ENCODE measurements at regions not wholly inside any gene's neighbourhood (a gene's known extent, or its start where the extent isn't known, plus 50 kb on each side); places are given as distances from the start of the nearest gene placed in this dataset.

GRCh38 chr12:125193376-125194152 lies 128.3 kb downstream of the AACS start:
- no TSS peak for BruUV-seq (replicated peaks)
- Mint-ChIP-seq H3K9me3 (ENCODE audit: low read depth, unreplicated experiment) (no peaks in the 10 kb centered on the region), H3K36me3 (ENCODE audit: insufficient read depth, unreplicated experiment) (peaks cover 9% of the 10 kb centered on the region), H3K4me3 (ENCODE audit: low read depth, unreplicated experiment) (peak overlapping the region; percentile 15), H3K27ac (ENCODE audit: unreplicated experiment) (no peak overlapping the region), H3K4me1 (ENCODE audit: low read depth, unreplicated experiment) (peaks cover 13% of the 10 kb centered on the region), H3K27me3 (ENCODE audit: unreplicated experiment) (peaks cover 100% of the 10 kb centered on the region)
- CTCF ChIA-PET = interaction anchor here (0.9 to 1.3 kb wide), 2 partner anchors 70 to 209 kb away, joined by 3 read pairs; no protein-coding TSS in a partner anchor
- intact Hi-C loops (cut with micrococcal nuclease; ENCODE audit: unreplicated experiment) = no loop called here
- peak; percentile 39 for DNase-seq
- TF ChIP-seq, protein P1, sequence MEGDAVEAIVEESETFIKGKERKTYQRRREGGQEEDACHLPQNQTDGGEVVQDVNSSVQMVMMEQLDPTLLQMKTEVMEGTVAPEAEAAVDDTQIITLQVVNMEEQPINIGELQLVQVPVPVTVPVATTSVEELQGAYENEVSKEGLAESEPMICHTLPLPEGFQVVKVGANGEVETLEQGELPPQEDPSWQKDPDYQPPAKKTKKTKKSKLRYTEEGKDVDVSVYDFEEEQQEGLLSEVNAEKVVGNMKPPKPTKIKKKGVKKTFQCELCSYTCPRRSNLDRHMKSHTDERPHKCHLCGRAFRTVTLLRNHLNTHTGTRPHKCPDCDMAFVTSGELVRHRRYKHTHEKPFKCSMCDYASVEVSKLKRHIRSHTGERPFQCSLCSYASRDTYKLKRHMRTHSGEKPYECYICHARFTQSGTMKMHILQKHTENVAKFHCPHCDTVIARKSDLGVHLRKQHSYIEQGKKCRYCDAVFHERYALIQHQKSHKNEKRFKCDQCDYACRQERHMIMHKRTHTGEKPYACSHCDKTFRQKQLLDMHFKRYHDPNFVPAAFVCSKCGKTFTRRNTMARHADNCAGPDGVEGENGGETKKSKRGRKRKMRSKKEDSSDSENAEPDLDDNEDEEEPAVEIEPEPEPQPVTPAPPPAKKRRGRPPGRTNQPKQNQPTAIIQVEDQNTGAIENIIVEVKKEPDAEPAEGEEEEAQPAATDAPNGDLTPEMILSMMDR (IDR thresholded peaks at IDR 0.05; ENCODE audit: unreplicated experiment) = peak; percentile 34

GRCh38 chr12:125194163-125194773 lies 129.0 kb downstream of the AACS start:
- CTCF ChIA-PET = interaction anchor here (0.9 to 1.3 kb wide), 2 partner anchors 70 to 209 kb away, joined by 3 read pairs; no protein-coding TSS in a partner anchor

DNA sequence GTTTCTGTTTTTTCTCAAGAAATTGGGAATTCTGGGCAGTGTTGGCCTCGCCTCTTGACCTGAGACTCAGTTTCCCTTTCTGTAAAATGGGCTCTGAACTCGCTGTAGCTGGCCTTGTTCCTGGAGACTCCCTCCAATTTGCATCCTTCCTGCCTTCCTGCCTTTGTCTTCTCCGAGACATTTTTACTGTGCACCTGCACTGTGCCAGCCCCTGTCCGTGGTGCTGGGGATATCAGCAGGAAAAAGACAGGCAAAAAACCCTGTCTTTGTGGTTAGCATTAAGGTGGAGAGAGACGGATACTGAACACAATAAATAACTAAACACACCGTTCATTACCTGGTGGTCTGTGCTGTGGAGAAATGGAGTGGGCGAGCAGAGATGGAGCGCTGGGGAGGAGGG lies 129.8 kb downstream of the AACS start:
- H3K9me3 Mint-ChIP-seq (ENCODE audit: low read depth, unreplicated experiment) = no peaks in the 10 kb centered on the region
- peaks cover 13% of the 10 kb centered on the region for H3K4me1 Mint-ChIP-seq (ENCODE audit: low read depth, unreplicated experiment)
- peaks cover 9% of the 10 kb centered on the region for H3K36me3 Mint-ChIP-seq (ENCODE audit: insufficient read depth, unreplicated experiment)
- no peak for DNase-seq
- no TSS peak for BruUV-seq (replicated peaks)
- intact Hi-C loops (cut with micrococcal nuclease; ENCODE audit: unreplicated experiment) = no loop called here
- H3K4me3 Mint-ChIP-seq (ENCODE audit: low read depth, unreplicated experiment) = no peak overlapping the region
- TF ChIP-seq, protein P1 (IDR thresholded peaks at IDR 0.05; ENCODE audit: unreplicated experiment) = no peak
- CTCF ChIA-PET = no interaction called here
- H3K27me3 Mint-ChIP-seq (ENCODE audit: unreplicated experiment) = peaks cover 100% of the 10 kb centered on the region
- no peak overlapping the region for H3K27ac Mint-ChIP-seq (ENCODE audit: unreplicated experiment)

More at GRCh38 chr12:125194163-125194773, 129.0 kb downstream of the AACS start:
- DNase-seq = peak; percentile 35
- H3K27ac Mint-ChIP-seq (ENCODE audit: unreplicated experiment) = no peak overlapping the region
- H3K4me3 Mint-ChIP-seq (ENCODE audit: low read depth, unreplicated experiment) = peak overlapping the region; percentile 15
- peaks cover 13% of the 10 kb centered on the region for H3K4me1 Mint-ChIP-seq (ENCODE audit: low read depth, unreplicated experiment)
- TF ChIP-seq, protein P1 (IDR thresholded peaks at IDR 0.05; ENCODE audit: unreplicated experiment) = no peak
- no TSS peak for BruUV-seq (replicated peaks)
- no peaks in the 10 kb centered on the region for H3K9me3 Mint-ChIP-seq (ENCODE audit: low read depth, unreplicated experiment)
- intact Hi-C loops (cut with micrococcal nuclease; ENCODE audit: unreplicated experiment) = no loop called here
- H3K27me3 Mint-ChIP-seq (ENCODE audit: unreplicated experiment) = peaks cover 100% of the 10 kb centered on the region
- H3K36me3 Mint-ChIP-seq (ENCODE audit: insufficient read depth, unreplicated experiment) = peaks cover 9% of the 10 kb centered on the region

GRCh38 chr12:125197326-125197725 lies 132.1 kb downstream of the AACS start:
- BruUV-seq (replicated peaks) = no TSS peak
- Mint-ChIP-seq H3K9me3 (ENCODE audit: low read depth, unreplicated experiment) (no peaks in the 10 kb centered on the region), H3K36me3 (ENCODE audit: insufficient read depth, unreplicated experiment) (peaks cover 9% of the 10 kb centered on the region), H3K4me3 (ENCODE audit: low read depth, unreplicated experiment) (no peak overlapping the region), H3K27ac (ENCODE audit: unreplicated experiment) (no peak overlapping the region), H3K4me1 (ENCODE audit: low read depth, unreplicated experiment) (peaks cover 13% of the 10 kb centered on the region), H3K27me3 (ENCODE audit: unreplicated experiment) (peaks cover 100% of the 10 kb centered on the region)
- TF ChIP-seq, protein P1 (IDR thresholded peaks at IDR 0.05; ENCODE audit: unreplicated experiment) = no peak
- CTCF ChIA-PET = no interaction called here
- intact Hi-C loops (cut with micrococcal nuclease; ENCODE audit: unreplicated experiment) = no loop called here
- no peak for DNase-seq
